ENCODE measurements at regions not wholly inside any gene's neighbourhood (a gene's known extent, or its start where the extent isn't known, plus 50 kb on each side); places are given as distances from the start of the nearest gene placed in this dataset.
"Not testable (repeated sequence)": the region's sequence is repeated elsewhere in the genome, so short reads cannot be mapped to it uniquely, and the experiment has no call there.

DNA sequence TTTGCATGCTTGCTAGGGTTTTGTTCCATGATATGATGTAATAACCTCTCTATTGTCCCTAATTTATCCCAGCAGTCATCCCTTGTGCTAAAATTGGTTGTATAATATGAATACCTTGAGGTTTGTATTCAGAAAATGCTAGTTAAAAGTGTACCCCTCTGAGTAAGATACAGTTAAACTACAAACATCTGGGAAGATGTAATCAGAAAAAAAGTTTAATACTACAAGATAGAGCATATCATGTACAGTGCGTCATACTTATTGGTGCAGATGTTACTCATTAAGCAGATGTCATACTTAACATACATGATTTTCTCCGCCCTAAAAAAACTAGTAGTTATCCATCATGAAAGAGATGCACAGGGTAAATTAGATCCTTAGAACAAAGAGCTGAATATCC, 336.1 kb upstream of the KCND2 start:
- in situ Hi-C loops (cut with HindIII; ENCODE audit: low pct_ligation_motif_present, low pct_unique_long_range_greater_than_20kb, low sequenced_read_pairs), result no loop called here
- DNase-seq, result no peak

DNA sequence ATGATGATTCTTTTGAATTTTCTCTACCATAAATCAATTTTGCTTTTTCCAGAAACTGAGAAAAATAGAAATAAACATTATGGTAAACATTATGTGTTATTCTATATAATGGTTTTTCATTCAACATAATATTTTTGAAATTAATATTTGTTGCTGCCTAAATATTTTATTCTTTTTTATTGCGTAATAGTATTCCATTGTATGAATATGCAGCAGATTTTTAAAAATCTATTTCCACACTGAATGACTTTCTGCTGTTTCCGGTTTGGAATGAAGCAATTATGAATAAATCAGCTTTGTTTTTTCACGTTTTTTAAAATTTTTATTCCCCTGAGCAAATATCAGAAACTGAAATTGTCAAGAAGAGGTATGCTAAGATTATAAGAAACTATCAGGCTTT, 335.2 kb upstream of the KCND2 start:
- in situ Hi-C loops (cut with HindIII; ENCODE audit: low pct_ligation_motif_present, low pct_unique_long_range_greater_than_20kb, low sequenced_read_pairs), result no loop called here
- no peak for DNase-seq

- no peak for DNase-seq
- in situ Hi-C loops (cut with HindIII; ENCODE audit: low pct_ligation_motif_present, low pct_unique_long_range_greater_than_20kb, low sequenced_read_pairs), result no loop called here
Observed at GRCh38 chr7:119943942-119944600, 328.9 kb upstream of the KCND2 start.

DNA sequence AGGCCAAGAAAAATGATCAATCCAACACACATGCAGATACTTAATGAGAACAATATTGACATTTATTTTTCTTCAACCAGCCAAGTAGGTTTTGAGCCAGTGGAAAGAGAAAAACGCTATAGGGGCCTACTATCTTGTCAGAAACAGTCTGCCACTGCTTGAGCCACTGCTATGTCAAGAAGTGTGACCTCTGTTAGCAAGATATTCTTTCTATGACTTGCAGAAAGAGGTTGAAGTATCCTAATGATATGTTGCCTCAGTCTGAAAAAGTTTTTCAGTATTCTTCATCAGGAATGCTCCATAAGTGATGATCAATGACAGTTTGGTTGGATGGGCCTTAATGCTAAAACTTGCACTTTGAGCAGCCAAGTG, 328.4 kb upstream of the KCND2 start:
- no peak for DNase-seq
- in situ Hi-C loops (cut with HindIII; ENCODE audit: low pct_ligation_motif_present, low pct_unique_long_range_greater_than_20kb, low sequenced_read_pairs), result no loop called here

DNA sequence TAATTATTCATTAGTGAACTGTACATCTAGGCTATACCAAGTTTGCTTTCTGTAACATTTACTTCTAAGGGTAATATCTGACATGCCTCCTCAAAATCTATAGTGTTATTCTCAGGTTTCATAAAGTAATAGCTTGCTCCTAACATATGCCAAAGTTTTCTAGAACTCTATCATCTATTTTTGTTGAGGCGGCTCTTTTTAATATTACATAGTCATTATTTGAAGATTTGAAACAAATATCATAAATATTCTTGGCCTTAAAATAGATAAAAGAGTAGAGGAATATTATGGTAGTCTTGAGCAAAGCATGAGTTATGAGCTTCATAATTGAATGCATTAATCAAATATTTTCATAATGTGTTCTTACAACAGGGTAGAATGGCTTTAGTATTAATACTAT, 327.2 kb upstream of the KCND2 start:
- no peak for DNase-seq
- in situ Hi-C loops (cut with HindIII; ENCODE audit: low pct_ligation_motif_present, low pct_unique_long_range_greater_than_20kb, low sequenced_read_pairs), result no loop called here

- in situ Hi-C loops (cut with HindIII; ENCODE audit: low pct_ligation_motif_present, low pct_unique_long_range_greater_than_20kb, low sequenced_read_pairs), result no loop called here
- no peak for DNase-seq
Observed at GRCh38 chr7:119949053-119949452, 323.9 kb upstream of the KCND2 start.

DNA sequence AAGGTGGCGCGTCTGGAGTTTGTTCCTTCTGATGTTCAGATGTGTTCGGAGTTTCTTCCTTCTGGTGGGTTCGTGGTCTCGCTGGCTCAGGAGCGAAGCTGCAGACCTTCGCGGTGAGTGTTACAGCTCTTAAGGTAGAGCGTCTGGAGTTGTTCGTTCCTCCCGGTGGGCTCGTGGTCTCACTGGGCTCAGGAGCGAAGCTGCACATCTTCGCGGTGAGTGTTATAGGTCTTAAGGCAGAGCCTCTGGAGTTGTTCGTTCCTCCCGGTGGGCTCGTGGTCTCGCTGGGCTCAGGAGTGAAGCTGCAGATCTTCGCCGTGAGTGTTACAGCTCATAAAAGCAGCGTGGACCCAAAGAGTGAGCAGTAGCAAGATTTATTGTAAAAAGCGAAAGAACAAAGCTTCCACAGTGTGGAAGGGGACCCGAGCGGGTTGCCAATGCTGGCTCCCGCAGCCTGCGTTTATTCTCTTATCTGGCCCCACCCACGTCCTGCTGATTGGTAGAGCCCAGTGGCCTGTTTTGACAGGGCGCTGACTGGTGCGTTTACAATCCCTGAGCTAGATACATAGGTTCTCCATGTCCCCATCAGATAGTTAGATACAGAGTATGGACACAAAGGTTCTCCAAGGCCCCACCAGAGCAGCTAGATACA, 322.5 kb upstream of the KCND2 start:
- in situ Hi-C loops (cut with HindIII; ENCODE audit: low pct_ligation_motif_present, low pct_unique_long_range_greater_than_20kb, low sequenced_read_pairs); DNase-seq: not testable (repeated sequence)

DNA sequence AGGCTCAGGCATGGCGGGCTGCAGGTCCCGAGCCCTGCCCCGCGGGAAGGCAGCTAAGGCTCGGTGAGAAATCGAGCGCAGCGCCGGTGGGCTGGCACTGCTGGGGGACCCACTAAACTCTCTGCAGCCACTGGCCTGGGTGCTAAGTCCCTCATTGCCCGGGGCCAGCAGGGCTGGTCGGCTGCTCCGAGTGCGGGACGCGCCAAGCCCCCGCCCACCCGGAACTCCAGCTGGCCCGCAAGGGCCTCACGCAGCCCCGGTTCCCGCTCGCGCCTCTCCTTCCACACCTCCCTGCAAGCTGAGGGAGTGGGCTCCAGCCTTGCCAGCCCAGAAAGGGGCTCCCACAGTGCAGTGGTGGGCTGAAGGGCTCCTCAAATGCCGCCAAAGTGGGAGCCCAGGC, 321.4 kb upstream of the KCND2 start:
- in situ Hi-C loops (cut with HindIII; ENCODE audit: low pct_ligation_motif_present, low pct_unique_long_range_greater_than_20kb, low sequenced_read_pairs); DNase-seq: not testable (repeated sequence)

- in situ Hi-C loops (cut with HindIII; ENCODE audit: low pct_ligation_motif_present, low pct_unique_long_range_greater_than_20kb, low sequenced_read_pairs), result no loop called here
Observed at GRCh38 chr7:119957335-119957734, 315.6 kb upstream of the KCND2 start.

DNA sequence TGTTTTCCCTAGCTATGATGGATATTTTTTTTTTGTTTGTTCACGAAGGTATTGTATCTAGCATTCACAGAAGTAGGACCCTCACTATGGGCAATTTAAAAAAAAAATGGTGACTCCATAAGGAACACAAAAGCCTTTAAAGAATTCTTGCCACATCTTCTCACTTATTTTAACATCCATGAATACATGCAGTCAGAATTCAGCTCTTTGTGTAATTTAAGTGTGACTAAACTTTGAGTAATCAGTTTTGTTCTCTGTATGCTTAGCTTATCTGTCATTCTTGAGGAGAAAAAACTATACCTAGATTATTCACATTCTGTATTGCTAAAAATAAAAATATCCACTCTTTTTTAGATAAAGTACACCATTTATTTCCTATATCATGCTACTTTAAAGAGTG, 313.2 kb upstream of the KCND2 start:
- no peak for DNase-seq
- in situ Hi-C loops (cut with HindIII; ENCODE audit: low pct_ligation_motif_present, low pct_unique_long_range_greater_than_20kb, low sequenced_read_pairs), result no loop called here

More at GRCh38 chr7:119957335-119957734, 315.6 kb upstream of the KCND2 start:
- no peak for DNase-seq

- no peak for DNase-seq
Observed at GRCh38 chr7:119963654-119964053, 309.3 kb upstream of the KCND2 start.

GRCh38 chr7:119964065-119964464, 308.9 kb upstream of the KCND2 start:
- in situ Hi-C loops (cut with HindIII; ENCODE audit: low pct_ligation_motif_present, low pct_unique_long_range_greater_than_20kb, low sequenced_read_pairs), result no loop called here
- no peak for DNase-seq

More at GRCh38 chr7:119963654-119964053, 309.3 kb upstream of the KCND2 start:
- in situ Hi-C loops (cut with HindIII; ENCODE audit: low pct_ligation_motif_present, low pct_unique_long_range_greater_than_20kb, low sequenced_read_pairs), result no loop called here

GRCh38 chr7:119964788-119965542, 308.0 kb upstream of the KCND2 start:
- no peak for DNase-seq
- in situ Hi-C loops (cut with HindIII; ENCODE audit: low pct_ligation_motif_present, low pct_unique_long_range_greater_than_20kb, low sequenced_read_pairs), result no loop called here

GRCh38 chr7:119967221-119967620, 305.8 kb upstream of the KCND2 start:
- in situ Hi-C loops (cut with HindIII; ENCODE audit: low pct_ligation_motif_present, low pct_unique_long_range_greater_than_20kb, low sequenced_read_pairs), result no loop called here

GRCh38 chr7:119968411-119968810, 304.6 kb upstream of the KCND2 start:
- DNase-seq; in situ Hi-C loops (cut with HindIII; ENCODE audit: low pct_ligation_motif_present, low pct_unique_long_range_greater_than_20kb, low sequenced_read_pairs): not testable (repeated sequence)

More at GRCh38 chr7:119967221-119967620, 305.8 kb upstream of the KCND2 start:
- DNase-seq, result no peak

GRCh38 chr7:119969054-119969453, 303.9 kb upstream of the KCND2 start:
- in situ Hi-C loops (cut with HindIII; ENCODE audit: low pct_ligation_motif_present, low pct_unique_long_range_greater_than_20kb, low sequenced_read_pairs), result no loop called here
- no peak for DNase-seq

DNA sequence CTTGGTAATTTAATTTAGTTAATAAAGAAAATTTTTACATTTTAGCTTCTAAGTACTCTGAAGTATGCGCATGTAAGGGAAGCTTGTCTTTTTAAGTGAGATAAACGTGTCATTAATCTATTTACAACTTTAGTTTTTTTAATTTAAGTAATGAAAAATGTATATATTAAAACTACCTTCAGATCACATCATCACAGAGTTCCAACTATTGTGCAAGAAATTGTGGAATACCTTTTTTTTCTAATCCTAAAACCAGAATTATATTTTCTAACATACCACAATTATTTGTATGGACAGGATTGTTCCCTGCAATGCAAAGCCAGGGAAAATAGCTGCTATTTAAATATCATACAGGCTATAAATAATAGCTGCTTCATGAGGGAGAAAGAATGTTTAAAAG, 303.2 kb upstream of the KCND2 start:
- in situ Hi-C loops (cut with HindIII; ENCODE audit: low pct_ligation_motif_present, low pct_unique_long_range_greater_than_20kb, low sequenced_read_pairs), result no loop called here

DNA sequence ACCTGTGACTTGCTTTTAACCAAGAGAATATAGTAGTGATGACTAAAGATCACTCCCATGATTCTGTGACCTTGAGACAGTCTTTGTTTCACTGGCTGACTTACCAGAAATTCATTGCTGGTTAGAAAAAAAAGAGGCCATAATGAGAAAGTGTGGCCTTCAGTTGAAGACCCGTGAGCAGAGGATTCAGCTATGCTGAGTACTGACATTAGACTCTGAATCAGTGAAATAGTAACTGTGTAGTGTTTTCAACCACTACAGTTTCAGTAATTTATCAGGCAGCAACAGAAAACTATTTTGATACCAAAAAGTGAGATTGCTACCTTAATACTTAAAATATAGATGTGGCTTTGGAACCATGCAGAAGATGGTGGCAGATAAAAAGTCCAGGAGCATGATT, 298.0 kb upstream of the KCND2 start:
- no peak for DNase-seq
- in situ Hi-C loops (cut with HindIII; ENCODE audit: low pct_ligation_motif_present, low pct_unique_long_range_greater_than_20kb, low sequenced_read_pairs), result no loop called here

More for the DNA sequence above, 303.2 kb upstream of the KCND2 start:
- DNase-seq, result no peak

DNA sequence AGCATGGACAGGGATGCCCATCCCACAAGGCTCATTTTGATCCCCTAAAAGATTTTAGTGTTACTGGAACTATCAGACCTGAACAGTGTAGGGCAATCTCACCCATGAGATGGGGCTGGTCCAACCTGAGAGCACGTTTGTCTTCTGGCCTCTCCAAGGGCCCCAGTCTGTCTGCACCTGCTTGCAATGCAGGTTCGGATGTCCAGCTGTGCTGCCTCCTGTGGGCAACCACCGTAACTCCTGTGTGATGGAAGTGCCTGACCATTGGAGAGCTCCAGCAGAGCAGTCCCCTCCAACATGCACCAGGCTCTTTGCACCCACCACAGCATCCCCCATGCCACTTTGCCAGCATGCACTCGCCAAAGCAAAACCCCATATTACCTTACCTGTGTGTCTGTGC, 290.1 kb upstream of the KCND2 start:
- DNase-seq, result no peak
- in situ Hi-C loops (cut with HindIII; ENCODE audit: low pct_ligation_motif_present, low pct_unique_long_range_greater_than_20kb, low sequenced_read_pairs), result no loop called here

DNA sequence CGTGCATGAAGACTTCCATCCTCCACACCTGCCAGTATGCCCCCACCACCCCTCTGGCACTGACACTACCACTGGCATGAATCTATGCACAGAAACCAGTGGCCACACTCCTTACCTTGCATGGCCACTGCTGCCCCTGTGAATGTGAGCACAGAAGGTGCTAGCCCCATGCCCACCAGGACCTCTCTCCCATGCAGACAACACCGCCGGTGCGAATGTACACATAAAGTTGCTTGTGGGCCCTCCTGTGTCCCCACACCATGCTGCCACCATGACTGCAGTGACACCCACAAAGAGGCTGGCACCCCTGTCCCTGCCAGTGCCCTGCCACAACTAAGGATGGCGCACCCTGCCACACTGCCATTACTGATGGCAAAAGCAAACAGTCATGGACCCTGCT, 289.5 kb upstream of the KCND2 start:
- DNase-seq, result no peak
- in situ Hi-C loops (cut with HindIII; ENCODE audit: low pct_ligation_motif_present, low pct_unique_long_range_greater_than_20kb, low sequenced_read_pairs), result no loop called here

All from ACHN (cell line).